ENCODE measurements at regions not wholly inside any gene's neighbourhood (a gene's known extent, or its start where the extent isn't known, plus 50 kb on each side); places are given as distances from the start of the nearest gene placed in this dataset.
A peak's percentile ranks its signal among the peaks of the same experiment; 100 is the strongest.

DNA sequence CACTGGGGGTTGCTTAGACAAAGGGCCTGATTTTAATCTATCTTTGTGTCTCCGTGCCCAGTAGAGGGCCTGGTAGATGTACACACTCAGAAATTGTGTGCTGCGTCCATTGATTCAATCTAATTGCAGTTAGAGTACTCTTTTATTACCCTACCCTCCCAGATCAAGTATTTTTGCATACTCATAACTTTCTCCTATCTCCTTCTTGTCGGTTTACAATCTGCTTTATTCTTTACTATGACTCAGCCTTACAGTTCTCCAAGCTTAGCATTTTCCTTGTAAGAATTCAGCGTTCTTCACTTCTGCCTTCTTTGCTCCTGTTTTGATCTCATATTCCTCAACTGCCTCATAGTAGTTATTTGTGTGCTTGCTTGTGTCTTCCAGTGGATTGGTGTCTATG lies 124.5 kb upstream of the ARRDC4 start:
- ChIA-PET POLR2A (interaction anchor here (1.1 kb wide), 1 partner anchor 26 kb away, joined by 3 read pairs; no protein-coding TSS in a partner anchor), CTCF (ENCODE audit: low intra/inter-chr PET ratio) (no interaction called here)
- FAIRE-seq (no peak), DNase-seq (ENCODE audit: extremely low read depth in 1 of 4, low spot score in 3 of 4) (no peak), ATAC-seq (no peak)
- no peak overlapping the region for H3K4me3 ChIP-seq
- H3K79me2 ChIP-seq (ENCODE audit: control insufficient read depth, insufficient read depth, low read length): no peaks in the 10 kb centered on the region
- no peaks in the 10 kb centered on the region for H3K27me3 ChIP-seq (ENCODE audit: control insufficient read depth in 2 of 2, insufficient read depth in 2 of 2, low read length in 2 of 2)
- H3K4me1 ChIP-seq (replicated peaks in 1 of 2; ENCODE audit: control insufficient read depth in 2 of 2, insufficient read depth in 2 of 2, low read length in 2 of 2): no peaks in the 10 kb centered on the region
- in situ Hi-C loops (cut with MboI) (no loop called here), intact Hi-C loops (cut with micrococcal nuclease) (no loop called here)
- 22% methylated on average over 4 of the region's 4 CpGs for WGBS (ENCODE audit: insufficient coverage, low coverage, missing lambda C conversion rate)
- no peaks in the 10 kb centered on the region for H3K9me3 ChIP-seq (replicated peaks; ENCODE audit: control insufficient read depth, insufficient read depth, low read depth, low read length)
- H3K9me1 ChIP-seq (ENCODE audit: control insufficient read depth, insufficient read depth, low read length): no peaks in the 10 kb centered on the region
- H2AFZ ChIP-seq (ENCODE audit: low read depth, low read length): no peak overlapping the region
- H3K9ac ChIP-seq (ENCODE audit: insufficient read depth in 1 of 2, low read depth in 2 of 2, low read length in 2 of 2): no peak overlapping the region
- no peaks in the 10 kb centered on the region for H4K20me1 ChIP-seq (replicated peaks; ENCODE audit: control insufficient read depth, insufficient read depth, low read length)
- no TSS peak for BruUV-seq (replicated peaks)
- no peaks in the 10 kb centered on the region; the same call in 2 of the 3 replicates for H3K36me3 ChIP-seq (ENCODE audit: control insufficient read depth, insufficient read depth, low read length)
- no peak overlapping the region for H3K4me2 ChIP-seq (ENCODE audit: insufficient read depth, low read length)
- H3K27ac ChIP-seq (ENCODE audit: extremely low read depth, low read depth, low read length): no peak overlapping the region
- TF ChIP-seq CBX5 (IDR thresholded peaks at IDR 0.05; ENCODE audit: borderline replicate concordance, low read depth) (no peak), CXXC5 (CRISPR knock-in tag; IDR thresholded peaks at IDR 0.05) (no peak), ZNF76 (CRISPR knock-in tag; IDR thresholded peaks at IDR 0.05; ENCODE audit: borderline replicate concordance) (no peak), CBFA2T2 (conservative IDR thresholded peaks at IDR 0.05) (no peak), KAT7 (CRISPR knock-in tag; IDR thresholded peaks at IDR 0.05; ENCODE audit: borderline replicate concordance) (no peak), JUND (IDR thresholded peaks at IDR 0.05; ENCODE audit: borderline replicate concordance, low read depth, low read length) (no peak), JUND (tag; IDR thresholded peaks at IDR 0.05; ENCODE audit: borderline replicate concordance, low read depth, low read length) (peak; percentile 29; the same call in 1 of the 3 replicates), GABPB1 (CRISPR knock-in tag; IDR thresholded peaks at IDR 0.05) (no peak), ZNF592 (IDR thresholded peaks at IDR 0.05) (no peak), ZNF24 (IDR thresholded peaks at IDR 0.05) (no peak), ZNF146 (CRISPR knock-in tag; IDR thresholded peaks at IDR 0.05; ENCODE audit: unreplicated experiment) (no peak), C11orf30 (IDR thresholded peaks at IDR 0.05; ENCODE audit: low read depth) (peak; percentile 57)
- TF ChIP-seq, protein P1, sequence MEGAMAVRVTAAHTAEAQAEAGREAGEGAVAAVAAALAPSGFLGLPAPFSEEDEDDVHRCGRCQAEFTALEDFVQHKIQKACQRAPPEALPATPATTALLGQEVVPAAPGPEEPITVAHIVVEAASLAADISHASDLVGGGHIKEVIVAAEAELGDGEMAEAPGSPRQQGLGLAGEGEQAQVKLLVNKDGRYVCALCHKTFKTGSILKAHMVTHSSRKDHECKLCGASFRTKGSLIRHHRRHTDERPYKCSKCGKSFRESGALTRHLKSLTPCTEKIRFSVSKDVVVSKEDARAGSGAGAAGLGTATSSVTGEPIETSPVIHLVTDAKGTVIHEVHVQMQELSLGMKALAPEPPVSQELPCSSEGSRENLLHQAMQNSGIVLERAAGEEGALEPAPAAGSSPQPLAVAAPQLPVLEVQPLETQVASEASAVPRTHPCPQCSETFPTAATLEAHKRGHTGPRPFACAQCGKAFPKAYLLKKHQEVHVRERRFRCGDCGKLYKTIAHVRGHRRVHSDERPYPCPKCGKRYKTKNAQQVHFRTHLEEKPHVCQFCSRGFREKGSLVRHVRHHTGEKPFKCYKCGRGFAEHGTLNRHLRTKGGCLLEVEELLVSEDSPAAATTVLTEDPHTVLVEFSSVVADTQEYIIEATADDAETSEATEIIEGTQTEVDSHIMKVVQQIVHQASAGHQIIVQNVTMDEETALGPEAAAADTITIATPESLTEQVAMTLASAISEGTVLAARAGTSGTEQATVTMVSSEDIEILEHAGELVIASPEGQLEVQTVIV (CRISPR knock-in tag; IDR thresholded peaks at IDR 0.05; ENCODE audit: borderline replicate concordance): no peak
- TF ChIP-seq, protein P2, sequence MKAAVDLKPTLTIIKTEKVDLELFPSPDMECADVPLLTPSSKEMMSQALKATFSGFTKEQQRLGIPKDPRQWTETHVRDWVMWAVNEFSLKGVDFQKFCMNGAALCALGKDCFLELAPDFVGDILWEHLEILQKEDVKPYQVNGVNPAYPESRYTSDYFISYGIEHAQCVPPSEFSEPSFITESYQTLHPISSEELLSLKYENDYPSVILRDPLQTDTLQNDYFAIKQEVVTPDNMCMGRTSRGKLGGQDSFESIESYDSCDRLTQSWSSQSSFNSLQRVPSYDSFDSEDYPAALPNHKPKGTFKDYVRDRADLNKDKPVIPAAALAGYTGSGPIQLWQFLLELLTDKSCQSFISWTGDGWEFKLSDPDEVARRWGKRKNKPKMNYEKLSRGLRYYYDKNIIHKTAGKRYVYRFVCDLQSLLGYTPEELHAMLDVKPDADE (conservative IDR thresholded peaks at IDR 0.05; ENCODE audit: control insufficient read depth, low read depth, low read length): no peak
- TF ChIP-seq, protein P3, sequence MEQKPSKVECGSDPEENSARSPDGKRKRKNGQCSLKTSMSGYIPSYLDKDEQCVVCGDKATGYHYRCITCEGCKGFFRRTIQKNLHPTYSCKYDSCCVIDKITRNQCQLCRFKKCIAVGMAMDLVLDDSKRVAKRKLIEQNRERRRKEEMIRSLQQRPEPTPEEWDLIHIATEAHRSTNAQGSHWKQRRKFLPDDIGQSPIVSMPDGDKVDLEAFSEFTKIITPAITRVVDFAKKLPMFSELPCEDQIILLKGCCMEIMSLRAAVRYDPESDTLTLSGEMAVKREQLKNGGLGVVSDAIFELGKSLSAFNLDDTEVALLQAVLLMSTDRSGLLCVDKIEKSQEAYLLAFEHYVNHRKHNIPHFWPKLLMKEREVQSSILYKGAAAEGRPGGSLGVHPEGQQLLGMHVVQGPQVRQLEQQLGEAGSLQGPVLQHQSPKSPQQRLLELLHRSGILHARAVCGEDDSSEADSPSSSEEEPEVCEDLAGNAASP (IDR thresholded peaks at IDR 0.05): no peak

Data from K562 (cell line).